Astrocyte (in vitro differentiated cells and primary cell): ENCODE measurements at regions not wholly inside any gene's neighbourhood (a gene's known extent, or its start where the extent isn't known, plus 50 kb on each side); places are given as distances from the start of the nearest gene placed in this dataset.

Source experiments
- DNase-seq: peaks from one replicate; pipeline ENCODE4 v3.0.0-alpha.2; 2010; ENCODE audit warnings: low read depth
- FAIRE-seq: peaks from 2 replicates; lab custom pipeline; 2011; peaks lifted over from hg19 to GRCh38; lab: Jason Lieb, UNC
- H2AFZ ChIP-seq: 2 replicates; pipeline ENCODE4 v1.6.0; 2012; ENCODE audit warnings: low read depth, low read length, inconsistent platforms
- H3K27ac ChIP-seq: 2 replicates; pipeline ENCODE4 v1.5.1; 2011; ENCODE audit warnings: low read depth, low read length, inconsistent platforms
- H3K27me3 ChIP-seq: 2 replicates; pipeline ENCODE4 v1.6.0; 2011; ENCODE audit warnings: low read length, inconsistent platforms; ENCODE audit not compliant: insufficient read depth
- H3K36me3 ChIP-seq: 2 replicates; pipeline ENCODE4 v1.5.1; 2011; ENCODE audit warnings: low read length, inconsistent platforms; ENCODE audit not compliant: insufficient read depth
- H3K4me1 ChIP-seq: 2 replicates; pipeline ENCODE4 v1.5.1; 2011; ENCODE audit warnings: low read length, inconsistent platforms; ENCODE audit not compliant: insufficient read depth
- H3K4me2 ChIP-seq: 2 replicates; pipeline ENCODE4 v1.6.0; 2012; ENCODE audit warnings: low read length, inconsistent platforms
- H3K4me3 ChIP-seq: 2 replicates; pipeline ENCODE4 v1.5.1; 2011; ENCODE audit warnings: low read depth, mild to moderate bottlenecking, low read length, inconsistent platforms; ENCODE audit not compliant: insufficient read depth
- H3K79me2 ChIP-seq: 2 replicates; pipeline ENCODE4 v1.6.0; 2012; ENCODE audit warnings: mild to moderate bottlenecking, low read length, inconsistent platforms; ENCODE audit not compliant: insufficient read depth
- H3K9ac ChIP-seq: 2 replicates; pipeline ENCODE4 v1.6.0; 2012; ENCODE audit warnings: mild to moderate bottlenecking, low read length, inconsistent platforms
- H3K9me3 ChIP-seq: 2 replicates; pipeline ENCODE4 v1.5.1; 2012; ENCODE audit warnings: low read depth, mild to moderate bottlenecking, low read length, inconsistent platforms; ENCODE audit not compliant: insufficient read depth
- H4K20me1 ChIP-seq: 2 replicates; pipeline ENCODE4 v1.6.0; 2012; ENCODE audit warnings: low read length, inconsistent platforms; ENCODE audit not compliant: insufficient read depth
- H3K27ac Mint-ChIP-seq: one replicate; pipeline ENCODE4 v1.8.0; 2021; ENCODE audit warnings: mild to moderate bottlenecking, mixed read lengths; ENCODE audit not compliant: unreplicated experiment
- H3K27me3 Mint-ChIP-seq: one replicate; pipeline ENCODE4 v1.8.0; 2021; ENCODE audit warnings: low read depth, mixed read lengths; ENCODE audit not compliant: unreplicated experiment
- H3K36me3 Mint-ChIP-seq: one replicate; pipeline ENCODE4 v1.8.0; 2021; ENCODE audit warnings: low read depth, mixed read lengths; ENCODE audit not compliant: unreplicated experiment
- H3K4me1 Mint-ChIP-seq: one replicate; pipeline ENCODE4 v1.8.0; 2021; ENCODE audit warnings: low read depth, mixed read lengths; ENCODE audit not compliant: unreplicated experiment
- H3K4me3 Mint-ChIP-seq: one replicate; pipeline ENCODE4 v1.8.0; 2021; ENCODE audit warnings: mild to moderate bottlenecking, moderate library complexity, mixed read lengths; ENCODE audit not compliant: unreplicated experiment
- H3K9me3 Mint-ChIP-seq: one replicate; pipeline ENCODE4 v1.8.0; 2021; ENCODE audit warnings: mild to moderate bottlenecking, mixed read lengths; ENCODE audit not compliant: unreplicated experiment
- CTCF ChIP-seq: IDR thresholded peaks from 2 replicates; pipeline ENCODE4 v1.5.1; 2011; ENCODE audit warnings: low read depth, mild to moderate bottlenecking, inconsistent platforms, low read length, moderate library complexity; ENCODE audit not compliant: insufficient read depth
- EZH2 ChIP-seq: IDR thresholded peaks from 2 replicates; pipeline ENCODE4 v1.6.1; 2012; ENCODE audit warnings: mild to moderate bottlenecking, low read length, inconsistent platforms; ENCODE audit not compliant: insufficient read depth

- no peak overlapping the region for H3K4me3 ChIP-seq
- H3K27me3 ChIP-seq, result no peaks in the 10 kb centered on the region
- Mint-ChIP-seq H3K4me1 (no peaks in the 10 kb centered on the region), H3K4me3 (no peak overlapping the region), H3K27me3 (peaks cover 4% of the 10 kb centered on the region), H3K36me3 (peaks cover 3% of the 10 kb centered on the region), H3K9me3 (peaks cover 9% of the 10 kb centered on the region), H3K27ac (no peak overlapping the region)
- peaks cover 6% of the 10 kb centered on the region for H3K4me1 ChIP-seq
- no peaks in the 10 kb centered on the region for H3K9me3 ChIP-seq
- H3K9ac ChIP-seq, result no peak overlapping the region
- H3K4me2 ChIP-seq, result no peak overlapping the region
- H2AFZ ChIP-seq, result no peak overlapping the region
- no peaks in the 10 kb centered on the region for H3K36me3 ChIP-seq
- H3K79me2 ChIP-seq, result no peaks in the 10 kb centered on the region
- H3K27ac ChIP-seq, result no peak overlapping the region
- TF ChIP-seq CTCF (no peak), EZH2 (no peak)
- H4K20me1 ChIP-seq, result no peaks in the 10 kb centered on the region
- DNase-seq (no peak), FAIRE-seq (no peak)
These were observed 340.0 kb upstream of the NRP1 start for GRCh38 chr10:33674491-33674890.

GRCh38 chr10:33673839-33674415 is 339.5 kb upstream of the NRP1 start:
- peaks cover 6% of the 10 kb centered on the region for H3K4me1 ChIP-seq
- H3K27ac ChIP-seq, result no peak overlapping the region
- H3K36me3 Mint-ChIP-seq, result peaks cover 3% of the 10 kb centered on the region
- H3K27ac Mint-ChIP-seq, result no peak overlapping the region
- H3K4me3 Mint-ChIP-seq, result no peak overlapping the region
- H3K9me3 Mint-ChIP-seq, result peaks cover 9% of the 10 kb centered on the region
- H3K79me2 ChIP-seq, result no peaks in the 10 kb centered on the region
- H3K4me2 ChIP-seq, result no peak overlapping the region
- no peak overlapping the region for H2AFZ ChIP-seq
- H3K4me1 Mint-ChIP-seq, result no peaks in the 10 kb centered on the region
- no peaks in the 10 kb centered on the region for H3K27me3 ChIP-seq
- TF ChIP-seq EZH2 (no peak), CTCF (no peak)
- H3K36me3 ChIP-seq, result no peaks in the 10 kb centered on the region
- H3K27me3 Mint-ChIP-seq, result peaks cover 4% of the 10 kb centered on the region
- no peak overlapping the region for H3K4me3 ChIP-seq
- FAIRE-seq (no peak), DNase-seq (no peak)
- no peaks in the 10 kb centered on the region for H4K20me1 ChIP-seq
- no peak overlapping the region for H3K9ac ChIP-seq
- H3K9me3 ChIP-seq, result no peaks in the 10 kb centered on the region

GRCh38 chr10:33669904-33670303 is 335.4 kb upstream of the NRP1 start:
- FAIRE-seq (no peak), DNase-seq (no peak)
- peaks cover under 1% of the 10 kb centered on the region for H3K4me1 ChIP-seq
- TF ChIP-seq EZH2, result no peak
- no peak for TF ChIP-seq CTCF
- Mint-ChIP-seq H3K27ac (no peak overlapping the region), H3K27me3 (no peaks in the 10 kb centered on the region), H3K36me3 (no peaks in the 10 kb centered on the region), H3K9me3 (no peaks in the 10 kb centered on the region), H3K4me3 (no peak overlapping the region), H3K4me1 (peaks cover 13% of the 10 kb centered on the region)
- no peaks in the 10 kb centered on the region for H3K9me3 ChIP-seq
- H3K79me2 ChIP-seq, result no peaks in the 10 kb centered on the region
- no peak overlapping the region for H3K9ac ChIP-seq
- H3K36me3 ChIP-seq, result no peaks in the 10 kb centered on the region
- no peak overlapping the region for H3K4me2 ChIP-seq
- no peak overlapping the region for H2AFZ ChIP-seq
- no peaks in the 10 kb centered on the region for H3K27me3 ChIP-seq
- no peaks in the 10 kb centered on the region for H4K20me1 ChIP-seq
- H3K4me3 ChIP-seq, result no peak overlapping the region
- no peak overlapping the region for H3K27ac ChIP-seq
